Gastroesophageal sphincter (tissue), 4 donors: ENCODE measurements at regions not wholly inside any gene's neighbourhood (a gene's known extent, or its start where the extent isn't known, plus 50 kb on each side); places are given as distances from the start of the nearest gene placed in this dataset.

Experiments used
- ATAC-seq: fragments of 150-250 bp; one replicate; pipeline ENCODE4 v1.9.1; 2016; ENCODE audit warnings: mild to moderate bottlenecking, moderate library complexity
- H3K27ac ChIP-seq, 4 donors: fragments of 200-600 bp; sonication (generic) in 3 of 4; 1 replicate in 3 of 4; 2 replicates in 1 of 4; pipeline ENCODE4 v1.5.1; 2016 to 2019
- H3K27me3 ChIP-seq: fragments of 200-600 bp; sonication (generic); one replicate; pipeline ENCODE4 v1.5.1; 2019
- H3K36me3 ChIP-seq, 2 donors: fragments of 200-600 bp; sonication (generic); one replicate each; pipeline ENCODE4 v1.5.1; 2019; ENCODE audit warnings: control low read depth in 1 of 2
- H3K4me1 ChIP-seq, 3 donors: fragments of 200-600 bp; sonication (generic); 1 replicate in 2 of 3; 2 replicates in 1 of 3; pipeline ENCODE4 v1.5.1; 2016 to 2019; ENCODE audit warnings: control low read depth in 2 of 3
- H3K4me3 ChIP-seq, 2 donors: fragments of 200-600 bp; sonication (generic); one replicate each; pipeline ENCODE4 v1.5.1; 2019; ENCODE audit warnings: mild to moderate bottlenecking in 1 of 2, moderate library complexity in 1 of 2
- H3K9me3 ChIP-seq, 3 donors: fragments of 200-600 bp; sonication (generic); one replicate each; pipeline ENCODE4 v1.5.1; 2017 to 2019; ENCODE audit warnings: control low read depth in 2 of 3
- CTCF ChIP-seq, 4 experiments: fragments of 200-600 bp in 2 of 4; fragments of 450-650 bp in 2 of 4; sonication (generic) in 1 of 4; IDR thresholded peaks; one replicate each; pipeline ENCODE4 v1.5.1; 2017 to 2019; ENCODE audit warnings: antibody characterized with exemption in 4 of 4, mild to moderate bottlenecking in 2 of 4, moderate library complexity in 2 of 4
- EP300 ChIP-seq: sonication (generic); formaldehyde crosslinking; IDR thresholded peaks from one replicate; pipeline ENCODE4 v1.6.1; 2017; ENCODE audit warnings: antibody characterized with exemption, mild to moderate bottlenecking
- POLR2A ChIP-seq, 2 donors: fragments of 450-650 bp; IDR thresholded peaks; one replicate each; pipeline ENCODE4 v1.6.1; 2017; ENCODE audit warnings: antibody characterized with exemption in 2 of 2, mild to moderate bottlenecking in 2 of 2, moderate library complexity in 1 of 2
- POLR2AphosphoS5 ChIP-seq: sonication (generic); formaldehyde crosslinking; IDR thresholded peaks from one replicate; pipeline ENCODE4 v1.6.1; 2017; ENCODE audit warnings: antibody characterized with exemption
- WGBS, 2 donors: methylation state at CpG; one replicate each; pipeline ENCODE4 v1.1.5; 2018; ENCODE audit warnings: low coverage in 1 of 2; 5-methylcytosine and 5-hydroxymethylcytosine counted together

- H3K4me3 ChIP-seq = no peak overlapping the region
- no peaks in the 10 kb centered on the region for H3K4me1 ChIP-seq
- WGBS, 2 donors = 7 to 15% methylated on average over 3 of the region's 3 CpGs
- TF ChIP-seq POLR2A (IDR thresholded peaks at IDR 0.05) (no peak), CTCF (IDR thresholded peaks at IDR 0.05) (no peak), POLR2AphosphoS5 (no peak), EP300 (no peak)
- no peaks in the 10 kb centered on the region for H3K9me3 ChIP-seq
- no peak overlapping the region for H3K27ac ChIP-seq
- no peak for ATAC-seq
- no peaks in the 10 kb centered on the region for H3K36me3 ChIP-seq
- no peaks in the 10 kb centered on the region for H3K27me3 ChIP-seq
Observed at GRCh38 chr6:92376691-92377090, 1042.7 kb downstream of the EPHA7 start.

- Histone ChIP-seq H3K4me3 (no peak overlapping the region), H3K4me1 (no peaks in the 10 kb centered on the region), H3K27me3 (no peaks in the 10 kb centered on the region), H3K27ac (no peak overlapping the region), H3K36me3 (no peaks in the 10 kb centered on the region), H3K9me3 (no peaks in the 10 kb centered on the region)
- 76 to 92% methylated on average over 4 of the region's 4 CpGs for WGBS, 2 donors
- TF ChIP-seq EP300 = no peak
- TF ChIP-seq CTCF (IDR thresholded peaks at IDR 0.05) = no peak
- TF ChIP-seq POLR2AphosphoS5 = no peak
- no peak for TF ChIP-seq POLR2A (IDR thresholded peaks at IDR 0.05)
- ATAC-seq = no peak
Observed at GRCh38 chr6:92371211-92372208, 1047.8 kb downstream of the EPHA7 start.

DNA sequence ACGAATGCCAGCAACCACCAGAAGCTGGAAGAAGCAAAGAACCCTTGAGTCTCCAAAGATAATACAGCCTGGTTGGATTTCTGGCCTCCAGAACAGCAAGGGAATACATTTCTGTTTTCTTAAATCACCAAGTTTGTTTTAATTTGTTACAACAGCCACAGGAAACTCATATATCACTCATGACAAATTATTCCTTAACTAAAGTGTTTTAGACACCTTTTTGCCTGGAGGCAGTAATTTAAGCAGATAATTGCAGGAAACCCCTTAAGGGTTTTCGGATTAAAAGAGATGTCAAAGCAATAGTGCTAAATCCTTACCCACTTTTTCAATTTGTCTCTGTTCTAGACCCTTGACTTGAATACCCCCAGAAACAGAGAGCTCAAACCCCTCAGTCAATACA is 1050.0 kb downstream of the EPHA7 start:
- Histone ChIP-seq H3K9me3 (no peaks in the 10 kb centered on the region), H3K27ac (no peak overlapping the region), H3K4me3 (no peak overlapping the region), H3K36me3 (no peaks in the 10 kb centered on the region), H3K4me1 (no peaks in the 10 kb centered on the region), H3K27me3 (no peaks in the 10 kb centered on the region)
- 60 to 81% methylated on average over 2 of the region's 2 CpGs for WGBS, 2 donors
- TF ChIP-seq CTCF (IDR thresholded peaks at IDR 0.05) (no peak), EP300 (no peak), POLR2A (IDR thresholded peaks at IDR 0.05) (no peak), POLR2AphosphoS5 (no peak)
- no peak for ATAC-seq

DNA sequence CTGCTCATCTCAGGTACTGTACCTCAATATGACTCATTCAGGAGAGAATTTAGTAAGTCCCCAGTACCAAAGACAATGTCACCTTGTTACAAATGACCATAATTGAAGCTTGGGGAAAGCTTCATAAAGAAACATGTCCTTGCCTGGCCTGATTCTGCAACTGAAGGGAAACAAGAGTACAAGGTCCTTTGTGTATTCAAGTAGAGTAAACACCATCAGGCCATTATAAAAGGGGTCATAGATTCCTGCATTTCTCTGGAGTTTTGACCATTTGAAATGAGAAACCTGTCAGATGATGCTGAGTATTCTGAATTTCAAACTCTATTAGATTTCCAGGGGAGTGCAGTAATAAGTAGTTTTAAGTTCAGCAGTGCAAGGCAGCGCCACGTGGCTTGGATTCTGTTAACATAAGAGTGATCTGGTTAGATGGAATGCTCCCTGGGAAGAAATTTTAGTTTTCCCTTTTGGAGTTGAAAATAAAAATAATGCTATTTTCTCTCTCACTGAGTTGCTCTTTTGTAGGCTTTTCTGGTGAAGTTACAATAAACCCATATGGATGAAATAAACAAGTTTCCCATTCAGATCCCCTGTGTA is 1054.3 kb downstream of the EPHA7 start:
- H3K4me3 ChIP-seq = no peak overlapping the region
- no peak for TF ChIP-seq CTCF (IDR thresholded peaks at IDR 0.05)
- TF ChIP-seq POLR2A (IDR thresholded peaks at IDR 0.05) = no peak
- no peak for TF ChIP-seq EP300
- TF ChIP-seq POLR2AphosphoS5 = no peak
- H3K27ac ChIP-seq = no peak overlapping the region
- WGBS, 2 donors = 29 to 38% methylated on average over 2 of the region's 2 CpGs
- H3K4me1 ChIP-seq = no peaks in the 10 kb centered on the region
- ATAC-seq = no peak
- no peaks in the 10 kb centered on the region for H3K9me3 ChIP-seq
- H3K36me3 ChIP-seq = no peaks in the 10 kb centered on the region
- no peaks in the 10 kb centered on the region for H3K27me3 ChIP-seq
